WTC11 (cell line): ENCODE measurements at regions not wholly inside any gene's neighbourhood (a gene's known extent, or its start where the extent isn't known, plus 50 kb on each side); places are given as distances from the start of the nearest gene placed in this dataset.
"Not testable (repeated sequence)": the region's sequence is repeated elsewhere in the genome, so short reads cannot be mapped to it uniquely, and the experiment has no call there.

Experiments
- ATAC-seq: fragments of 200-7000 bp; cut with Tn5 transposase; 2 replicates; pipeline ENCODE4 v1.10.0; 2021; ENCODE audit warnings: mild to moderate bottlenecking, moderate library complexity
- CTCF ChIA-PET: fragments of 300-600 bp; sonication (Branson Sonifier 250); formaldehyde crosslinking; loops from one replicate; lab custom pipeline; 2021; ENCODE audit warnings: antibody characterized with exemption; lab: Charles Lee
- POLR2A ChIA-PET: fragments of 350-600 bp; sonication (Branson Sonifier 250); formaldehyde crosslinking; loops from one replicate; lab custom pipeline; 2021; ENCODE audit warnings: antibody characterized with exemption; lab: Charles Lee
- DNase-seq: peaks from one replicate; pipeline ENCODE4 v3.0.0; 2021; ENCODE audit warnings: low spot score
- H3K27ac Mint-ChIP-seq: 2 replicates; pipeline ENCODE4 v1.8.0; 2021; ENCODE audit warnings: mixed read lengths
- H3K27me3 Mint-ChIP-seq: 2 replicates; pipeline ENCODE4 v1.8.0; 2021; ENCODE audit warnings: low read depth, mild to moderate bottlenecking, moderate library complexity, mixed read lengths
- H3K36me3 Mint-ChIP-seq: 2 replicates; pipeline ENCODE4 v1.8.0; 2021; ENCODE audit warnings: mixed read lengths
- H3K4me1 Mint-ChIP-seq: 2 replicates; pipeline ENCODE4 v1.8.0; 2022; ENCODE audit warnings: mixed read lengths
- H3K4me3 Mint-ChIP-seq: 2 replicates; pipeline ENCODE4 v1.8.0; 2021; ENCODE audit warnings: mild to moderate bottlenecking, moderate library complexity, mixed read lengths
- H3K9me3 Mint-ChIP-seq: 2 replicates; pipeline ENCODE4 v1.8.0; 2021; ENCODE audit warnings: mixed read lengths
- ATF1 ChIP-seq: sonication (generic); formaldehyde crosslinking; IDR thresholded peaks from 2 replicates; pipeline ENCODE4 v1.8.1; 2023; ENCODE audit warnings: mild to moderate bottlenecking, moderate library complexity, missing genetic modification reagents
- CBFB ChIP-seq: sonication (generic); formaldehyde crosslinking; IDR thresholded peaks from 2 replicates; pipeline ENCODE4 v1.8.1; 2022; ENCODE audit warnings: mild to moderate bottlenecking, low read depth, missing genetic modification reagents
- CREB1 ChIP-seq: sonication (generic); formaldehyde crosslinking; IDR thresholded peaks from 2 replicates; pipeline ENCODE4 v1.8.0; 2023; ENCODE audit warnings: mild to moderate bottlenecking, missing genetic modification reagents
- FOXP1 ChIP-seq: sonication (generic); formaldehyde crosslinking; IDR thresholded peaks from 2 replicates; pipeline ENCODE4 v1.8.0; 2022; ENCODE audit warnings: missing genetic modification reagents, mild to moderate bottlenecking, moderate library complexity, borderline replicate concordance
- GRHL2 ChIP-seq: fragments of 250-450 bp; sonication (Bioruptor Pico); IDR thresholded peaks from 2 replicates; pipeline ENCODE4 v1.8.0; 2022; ENCODE audit warnings: mild to moderate bottlenecking, moderate library complexity; ENCODE audit not compliant: insufficient replicate concordance, severe bottlenecking
- GTF2I ChIP-seq: fragments of 250-450 bp; sonication (Bioruptor Pico); conservative IDR thresholded peaks from 2 replicates; pipeline ENCODE4 v1.4.0; 2021; ENCODE audit warnings: mild to moderate bottlenecking
- JUN ChIP-seq: sonication (generic); formaldehyde crosslinking; IDR thresholded peaks from 2 replicates; pipeline ENCODE4 v1.8.0; 2023; ENCODE audit warnings: mild to moderate bottlenecking, missing genetic modification reagents
- NFATC4 ChIP-seq: fragments of 250-450 bp; sonication (Bioruptor Pico); IDR thresholded peaks from 2 replicates; pipeline ENCODE4 v1.9.0; 2021; ENCODE audit warnings: mild to moderate bottlenecking
- NFE2L1 ChIP-seq: sonication (generic); formaldehyde crosslinking; IDR thresholded peaks from 2 replicates; pipeline ENCODE4 v1.8.1; 2023; ENCODE audit warnings: missing genetic modification reagents
- RORB ChIP-seq: fragments of 250-450 bp; sonication (Bioruptor Pico); IDR thresholded peaks from 2 replicates; pipeline ENCODE4 v1.9.0; 2021; ENCODE audit warnings: mild to moderate bottlenecking
- ZNF138 ChIP-seq: sonication (generic); formaldehyde crosslinking; conservative IDR thresholded peaks from 2 replicates; pipeline ENCODE4 v1.8.1; 2022; ENCODE audit warnings: mild to moderate bottlenecking, moderate library complexity, missing genetic modification reagents
- TF ChIP-seq, protein P1 (sequence below): sonication (generic); formaldehyde crosslinking; IDR thresholded peaks from 2 replicates; pipeline ENCODE4 v1.8.0; 2023; ENCODE audit warnings: mild to moderate bottlenecking, missing genetic modification reagents
- TF ChIP-seq, protein P2 (sequence below): sonication (generic); formaldehyde crosslinking; IDR thresholded peaks from 2 replicates; pipeline ENCODE4 v1.8.0; 2022; ENCODE audit warnings: mild to moderate bottlenecking, missing genetic modification reagents
- TF ChIP-seq, protein P3 (sequence below): sonication (generic); formaldehyde crosslinking; IDR thresholded peaks from 2 replicates; pipeline ENCODE4 v1.8.0; 2022; ENCODE audit warnings: missing genetic modification reagents
- TF ChIP-seq, protein P4 (sequence below): sonication (generic); formaldehyde crosslinking; IDR thresholded peaks from 2 replicates; pipeline ENCODE4 v1.8.1; 2022; ENCODE audit warnings: low read depth, mild to moderate bottlenecking, moderate library complexity, missing genetic modification reagents, borderline replicate concordance
- TF ChIP-seq, protein P5 (sequence below): sonication (generic); formaldehyde crosslinking; IDR thresholded peaks from 2 replicates; pipeline ENCODE4 v1.8.1; 2023; ENCODE audit warnings: mild to moderate bottlenecking, missing genetic modification reagents, moderate library complexity
- TF ChIP-seq, protein P6 (sequence below): sonication (generic); formaldehyde crosslinking; IDR thresholded peaks from 2 replicates; pipeline ENCODE4 v1.8.0; 2023; ENCODE audit warnings: missing genetic modification reagents

DNA sequence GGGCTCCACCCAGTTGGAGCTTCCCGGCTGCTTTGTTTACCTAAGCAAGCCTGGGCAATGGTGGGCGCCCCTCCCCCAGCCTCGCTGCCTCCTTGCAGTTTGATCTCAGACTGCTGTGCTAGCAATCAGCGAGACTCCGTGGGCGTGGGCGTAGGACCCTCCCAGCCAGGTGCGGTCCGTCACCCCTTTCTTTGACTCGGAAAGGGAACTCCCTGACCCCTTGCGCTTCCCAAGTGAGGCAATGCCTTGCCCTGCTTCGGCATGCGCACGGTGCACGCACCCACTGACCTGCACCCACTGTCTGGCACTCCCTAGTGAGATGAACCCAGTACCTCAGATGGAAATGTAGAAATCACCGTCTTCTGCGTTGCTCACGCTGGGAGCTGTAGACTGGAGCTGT lies 254.4 kb upstream of the NMUR2 start:
- H3K4me1 Mint-ChIP-seq, ATAC-seq, H3K27me3 Mint-ChIP-seq, H3K36me3 Mint-ChIP-seq, POLR2A ChIA-PET, CTCF ChIA-PET: not testable (repeated sequence)
- DNase-seq = peak; percentile 33
- Mint-ChIP-seq H3K27ac (peak overlapping the region; percentile 70), H3K4me3 (peak overlapping the region; percentile 64)
- TF ChIP-seq, protein P1, sequence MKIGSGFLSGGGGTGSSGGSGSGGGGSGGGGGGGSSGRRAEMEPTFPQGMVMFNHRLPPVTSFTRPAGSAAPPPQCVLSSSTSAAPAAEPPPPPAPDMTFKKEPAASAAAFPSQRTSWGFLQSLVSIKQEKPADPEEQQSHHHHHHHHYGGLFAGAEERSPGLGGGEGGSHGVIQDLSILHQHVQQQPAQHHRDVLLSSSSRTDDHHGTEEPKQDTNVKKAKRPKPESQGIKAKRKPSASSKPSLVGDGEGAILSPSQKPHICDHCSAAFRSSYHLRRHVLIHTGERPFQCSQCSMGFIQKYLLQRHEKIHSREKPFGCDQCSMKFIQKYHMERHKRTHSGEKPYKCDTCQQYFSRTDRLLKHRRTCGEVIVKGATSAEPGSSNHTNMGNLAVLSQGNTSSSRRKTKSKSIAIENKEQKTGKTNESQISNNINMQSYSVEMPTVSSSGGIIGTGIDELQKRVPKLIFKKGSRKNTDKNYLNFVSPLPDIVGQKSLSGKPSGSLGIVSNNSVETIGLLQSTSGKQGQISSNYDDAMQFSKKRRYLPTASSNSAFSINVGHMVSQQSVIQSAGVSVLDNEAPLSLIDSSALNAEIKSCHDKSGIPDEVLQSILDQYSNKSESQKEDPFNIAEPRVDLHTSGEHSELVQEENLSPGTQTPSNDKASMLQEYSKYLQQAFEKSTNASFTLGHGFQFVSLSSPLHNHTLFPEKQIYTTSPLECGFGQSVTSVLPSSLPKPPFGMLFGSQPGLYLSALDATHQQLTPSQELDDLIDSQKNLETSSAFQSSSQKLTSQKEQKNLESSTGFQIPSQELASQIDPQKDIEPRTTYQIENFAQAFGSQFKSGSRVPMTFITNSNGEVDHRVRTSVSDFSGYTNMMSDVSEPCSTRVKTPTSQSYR = 0 out of 2 replicates have a peak, but pooled peaks have one; percentile 50
- TF ChIP-seq CBFB (CRISPR knock-in tag) (0 out of 2 replicates have a peak, but pooled peaks have one; percentile 48), FOXP1 (CRISPR knock-in tag) (peak; percentile 52; the same call in 1 of the 2 replicates)
- TF ChIP-seq, all 79 proteins: peak for 3; not testable (repeated sequence) for 76
- H3K9me3 Mint-ChIP-seq = not testable (repeated sequence)

DNA sequence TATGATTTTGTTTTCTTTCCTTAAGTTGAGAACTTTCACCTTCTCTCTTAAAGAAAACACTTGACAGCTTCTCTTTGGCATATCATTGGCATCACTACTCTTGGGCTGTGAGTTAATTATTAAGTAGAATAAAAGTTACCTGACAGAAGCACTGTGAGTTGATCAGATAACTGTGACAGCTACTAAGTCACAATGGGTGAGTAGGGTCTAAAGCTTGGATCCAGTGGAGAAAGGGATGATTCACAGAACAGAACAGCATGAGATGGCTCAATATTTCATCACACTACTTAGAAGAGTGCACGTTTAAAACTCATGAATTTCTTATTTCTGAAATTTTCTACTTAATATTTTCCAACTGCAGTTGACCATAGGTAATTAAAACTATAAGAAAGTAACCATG lies 268.5 kb upstream of the NMUR2 start:
- POLR2A ChIA-PET = no interaction called here
- CTCF ChIA-PET = no interaction called here
- Mint-ChIP-seq H3K27ac (no peak overlapping the region), H3K36me3 (no peaks in the 10 kb centered on the region), H3K27me3 (no peaks in the 10 kb centered on the region), H3K4me3 (no peak overlapping the region), H3K4me1 (peaks cover 3% of the 10 kb centered on the region; the same call in 1 of the 2 replicates), H3K9me3 (no peaks in the 10 kb centered on the region)
- TF ChIP-seq NFE2L1 (no peak), CREB1 (CRISPR knock-in tag) (no peak), NFATC4 (CRISPR knock-in tag) (no peak), GRHL2 (CRISPR knock-in tag) (no peak), RORB (CRISPR knock-in tag) (no peak), FOXP1 (CRISPR knock-in tag) (no peak), ZNF138 (no peak), JUN (CRISPR knock-in tag) (no peak), ATF1 (no peak), GTF2I (no peak)
- TF ChIP-seq, protein P2, sequence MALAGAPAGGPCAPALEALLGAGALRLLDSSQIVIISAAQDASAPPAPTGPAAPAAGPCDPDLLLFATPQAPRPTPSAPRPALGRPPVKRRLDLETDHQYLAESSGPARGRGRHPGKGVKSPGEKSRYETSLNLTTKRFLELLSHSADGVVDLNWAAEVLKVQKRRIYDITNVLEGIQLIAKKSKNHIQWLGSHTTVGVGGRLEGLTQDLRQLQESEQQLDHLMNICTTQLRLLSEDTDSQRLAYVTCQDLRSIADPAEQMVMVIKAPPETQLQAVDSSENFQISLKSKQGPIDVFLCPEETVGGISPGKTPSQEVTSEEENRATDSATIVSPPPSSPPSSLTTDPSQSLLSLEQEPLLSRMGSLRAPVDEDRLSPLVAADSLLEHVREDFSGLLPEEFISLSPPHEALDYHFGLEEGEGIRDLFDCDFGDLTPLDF = no peak
- TF ChIP-seq, protein P3, sequence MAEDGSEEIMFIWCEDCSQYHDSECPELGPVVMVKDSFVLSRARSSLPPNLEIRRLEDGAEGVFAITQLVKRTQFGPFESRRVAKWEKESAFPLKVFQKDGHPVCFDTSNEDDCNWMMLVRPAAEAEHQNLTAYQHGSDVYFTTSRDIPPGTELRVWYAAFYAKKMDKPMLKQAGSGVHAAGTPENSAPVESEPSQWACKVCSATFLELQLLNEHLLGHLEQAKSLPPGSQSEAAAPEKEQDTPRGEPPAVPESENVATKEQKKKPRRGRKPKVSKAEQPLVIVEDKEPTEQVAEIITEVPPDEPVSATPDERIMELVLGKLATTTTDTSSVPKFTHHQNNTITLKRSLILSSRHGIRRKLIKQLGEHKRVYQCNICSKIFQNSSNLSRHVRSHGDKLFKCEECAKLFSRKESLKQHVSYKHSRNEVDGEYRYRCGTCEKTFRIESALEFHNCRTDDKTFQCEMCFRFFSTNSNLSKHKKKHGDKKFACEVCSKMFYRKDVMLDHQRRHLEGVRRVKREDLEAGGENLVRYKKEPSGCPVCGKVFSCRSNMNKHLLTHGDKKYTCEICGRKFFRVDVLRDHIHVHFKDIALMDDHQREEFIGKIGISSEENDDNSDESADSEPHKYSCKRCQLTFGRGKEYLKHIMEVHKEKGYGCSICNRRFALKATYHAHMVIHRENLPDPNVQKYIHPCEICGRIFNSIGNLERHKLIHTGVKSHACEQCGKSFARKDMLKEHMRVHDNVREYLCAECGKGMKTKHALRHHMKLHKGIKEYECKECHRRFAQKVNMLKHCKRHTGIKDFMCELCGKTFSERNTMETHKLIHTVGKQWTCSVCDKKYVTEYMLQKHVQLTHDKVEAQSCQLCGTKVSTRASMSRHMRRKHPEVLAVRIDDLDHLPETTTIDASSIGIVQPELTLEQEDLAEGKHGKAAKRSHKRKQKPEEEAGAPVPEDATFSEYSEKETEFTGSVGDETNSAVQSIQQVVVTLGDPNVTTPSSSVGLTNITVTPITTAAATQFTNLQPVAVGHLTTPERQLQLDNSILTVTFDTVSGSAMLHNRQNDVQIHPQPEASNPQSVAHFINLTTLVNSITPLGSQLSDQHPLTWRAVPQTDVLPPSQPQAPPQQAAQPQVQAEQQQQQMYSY = no peak
- TF ChIP-seq, protein P4, sequence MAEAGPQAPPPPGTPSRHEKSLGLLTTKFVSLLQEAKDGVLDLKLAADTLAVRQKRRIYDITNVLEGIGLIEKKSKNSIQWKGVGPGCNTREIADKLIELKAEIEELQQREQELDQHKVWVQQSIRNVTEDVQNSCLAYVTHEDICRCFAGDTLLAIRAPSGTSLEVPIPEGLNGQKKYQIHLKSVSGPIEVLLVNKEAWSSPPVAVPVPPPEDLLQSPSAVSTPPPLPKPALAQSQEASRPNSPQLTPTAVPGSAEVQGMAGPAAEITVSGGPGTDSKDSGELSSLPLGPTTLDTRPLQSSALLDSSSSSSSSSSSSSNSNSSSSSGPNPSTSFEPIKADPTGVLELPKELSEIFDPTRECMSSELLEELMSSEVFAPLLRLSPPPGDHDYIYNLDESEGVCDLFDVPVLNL (CRISPR knock-in tag) = no peak
- TF ChIP-seq, protein P5, sequence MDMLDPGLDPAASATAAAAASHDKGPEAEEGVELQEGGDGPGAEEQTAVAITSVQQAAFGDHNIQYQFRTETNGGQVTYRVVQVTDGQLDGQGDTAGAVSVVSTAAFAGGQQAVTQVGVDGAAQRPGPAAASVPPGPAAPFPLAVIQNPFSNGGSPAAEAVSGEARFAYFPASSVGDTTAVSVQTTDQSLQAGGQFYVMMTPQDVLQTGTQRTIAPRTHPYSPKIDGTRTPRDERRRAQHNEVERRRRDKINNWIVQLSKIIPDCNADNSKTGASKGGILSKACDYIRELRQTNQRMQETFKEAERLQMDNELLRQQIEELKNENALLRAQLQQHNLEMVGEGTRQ (CRISPR knock-in tag) = no peak
- TF ChIP-seq, protein P6, sequence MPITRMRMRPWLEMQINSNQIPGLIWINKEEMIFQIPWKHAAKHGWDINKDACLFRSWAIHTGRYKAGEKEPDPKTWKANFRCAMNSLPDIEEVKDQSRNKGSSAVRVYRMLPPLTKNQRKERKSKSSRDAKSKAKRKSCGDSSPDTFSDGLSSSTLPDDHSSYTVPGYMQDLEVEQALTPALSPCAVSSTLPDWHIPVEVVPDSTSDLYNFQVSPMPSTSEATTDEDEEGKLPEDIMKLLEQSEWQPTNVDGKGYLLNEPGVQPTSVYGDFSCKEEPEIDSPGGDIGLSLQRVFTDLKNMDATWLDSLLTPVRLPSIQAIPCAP (CRISPR knock-in tag) = no peak
- DNase-seq (no peak), ATAC-seq (no peak)
